Fibroblast of skin of left biceps (primary cell): ENCODE measurements at regions not wholly inside any gene's neighbourhood (a gene's known extent, or its start where the extent isn't known, plus 50 kb on each side); places are given as distances from the start of the nearest gene placed in this dataset.
"Not testable (repeated sequence)": the region's sequence is repeated elsewhere in the genome, so short reads cannot be mapped to it uniquely, and the experiment has no call there.

ENCODE experiments used
- DNase-seq, 2 experiments: peaks; one replicate each; pipeline ENCODE4 v3.0.0-alpha.2; 2013; ENCODE audit warnings: low read depth in 2 of 2

DNA sequence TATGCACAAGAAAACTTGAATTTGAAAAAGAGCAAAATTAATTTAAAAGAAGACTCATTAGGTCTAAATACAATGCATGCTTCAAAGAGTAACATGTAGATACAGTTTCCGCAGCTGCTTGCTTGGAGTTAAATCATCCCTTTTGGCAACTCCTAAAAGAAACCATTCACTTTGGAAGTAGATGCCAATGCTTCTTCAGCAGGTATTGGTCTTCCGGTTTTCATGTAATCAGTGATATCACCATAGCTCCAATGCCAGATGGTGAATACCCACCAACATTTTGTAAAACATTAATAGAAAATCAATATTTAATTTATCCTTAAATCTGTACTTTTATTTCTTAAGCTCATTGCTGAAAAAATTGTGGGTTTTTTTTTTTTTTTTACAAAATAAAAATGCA lies 381.1 kb upstream of the PHF14 start:
- DNase-seq = no peak

DNA sequence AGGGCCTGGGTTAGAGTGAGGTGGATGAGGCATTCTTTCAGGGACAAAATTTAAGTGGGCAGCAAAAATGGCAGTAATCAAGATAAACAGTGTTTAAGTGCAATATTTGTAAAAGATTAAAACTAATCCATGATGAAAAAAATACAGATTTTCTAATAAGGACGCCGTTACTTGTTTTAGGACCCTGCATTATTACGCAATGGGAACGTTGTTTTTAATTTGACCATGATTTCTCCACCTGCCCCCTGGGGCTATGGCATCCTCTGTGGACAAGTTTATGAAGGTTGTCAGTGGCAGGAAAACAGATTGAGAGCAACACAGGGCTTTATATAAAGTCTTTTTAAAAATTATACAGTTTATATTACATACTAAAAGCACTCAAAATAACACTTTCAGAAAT lies 380.6 kb upstream of the PHF14 start:
- DNase-seq = no peak

GRCh38 chr7:10596827-10597226 lies 376.8 kb upstream of the PHF14 start:
- no peak for DNase-seq

GRCh38 chr7:10604128-10604527 lies 369.5 kb upstream of the PHF14 start:
- DNase-seq = no peak

DNA sequence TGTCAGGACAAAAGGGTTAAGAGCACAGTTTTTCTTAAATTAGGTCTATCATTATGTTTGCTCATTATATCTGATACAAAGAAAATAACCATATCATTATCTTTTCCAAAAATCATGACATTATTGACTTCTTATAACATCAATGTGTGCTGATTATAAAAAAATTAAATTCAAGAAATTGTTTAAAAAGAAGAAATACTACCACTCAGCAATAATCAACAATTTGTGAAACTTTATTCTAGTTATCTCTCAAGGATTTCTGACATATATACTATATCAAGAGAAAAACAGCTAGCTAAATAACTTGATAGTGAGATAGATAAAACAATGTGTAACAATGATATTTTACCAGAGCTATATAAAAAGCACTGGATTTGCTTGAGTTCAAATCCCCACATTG lies 360.7 kb upstream of the PHF14 start:
- no peak for DNase-seq

DNA sequence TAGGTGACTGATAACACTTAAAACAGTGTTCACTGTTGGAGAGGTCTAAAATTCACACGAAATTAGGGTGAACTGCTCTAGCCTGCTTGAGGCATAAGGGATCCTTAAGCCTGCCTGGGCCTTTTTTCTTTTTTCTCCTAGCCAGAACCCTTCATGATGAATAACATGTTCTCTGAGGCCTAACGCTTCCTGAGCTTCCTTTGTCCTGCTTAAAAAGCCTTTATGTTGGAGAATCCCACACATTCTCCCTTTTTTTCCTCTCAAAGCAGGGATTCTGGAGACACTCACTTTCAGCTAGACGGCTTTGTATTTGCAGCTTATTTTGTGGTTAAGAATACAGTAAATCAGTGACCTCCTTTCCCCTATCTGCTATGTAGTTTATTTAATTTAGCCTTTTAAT lies 354.7 kb upstream of the PHF14 start:
- DNase-seq = no peak

DNA sequence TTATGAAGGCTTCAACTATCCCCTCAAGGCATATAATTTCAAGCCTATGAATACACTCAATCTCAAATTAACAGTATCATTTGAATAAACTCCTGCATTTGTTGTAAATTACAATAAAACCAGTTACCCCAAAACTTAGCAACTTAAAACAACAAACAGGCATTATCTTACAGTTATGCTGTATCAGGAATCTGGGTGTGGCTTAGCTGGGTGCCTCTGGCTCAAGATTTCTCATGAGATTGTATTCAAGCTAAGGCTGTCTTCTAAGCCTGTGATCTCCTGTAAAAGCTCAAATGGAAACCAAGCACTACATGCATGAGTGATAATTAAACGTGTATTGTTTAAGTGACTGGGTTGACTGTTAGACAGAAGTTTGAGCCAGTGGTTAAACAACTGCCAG lies 341.0 kb upstream of the PHF14 start:
- no peak for DNase-seq

DNA sequence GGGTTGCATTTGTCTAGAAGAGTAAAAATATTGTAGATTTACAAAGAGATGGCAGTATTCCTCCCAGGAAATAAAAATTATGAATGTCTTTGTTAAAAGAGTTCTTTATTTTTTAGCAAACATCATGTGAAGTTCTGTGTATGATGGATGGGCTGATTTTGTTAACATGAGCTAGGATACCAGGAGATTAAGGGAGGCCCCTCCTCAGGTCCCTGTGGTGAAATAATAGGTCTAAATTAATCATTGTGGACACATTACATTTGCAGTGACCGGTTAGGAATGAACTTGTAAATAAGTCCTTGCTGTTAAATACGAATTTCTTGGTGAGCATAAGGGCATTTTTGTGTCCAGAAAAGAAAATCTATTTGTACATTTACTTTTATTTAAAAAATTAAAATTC lies 339.4 kb upstream of the PHF14 start:
- no peak for DNase-seq

- DNase-seq = no peak
Observed at GRCh38 chr7:10637991-10638390, 335.7 kb upstream of the PHF14 start.

GRCh38 chr7:10643545-10643944 lies 330.1 kb upstream of the PHF14 start:
- DNase-seq = no peak

DNA sequence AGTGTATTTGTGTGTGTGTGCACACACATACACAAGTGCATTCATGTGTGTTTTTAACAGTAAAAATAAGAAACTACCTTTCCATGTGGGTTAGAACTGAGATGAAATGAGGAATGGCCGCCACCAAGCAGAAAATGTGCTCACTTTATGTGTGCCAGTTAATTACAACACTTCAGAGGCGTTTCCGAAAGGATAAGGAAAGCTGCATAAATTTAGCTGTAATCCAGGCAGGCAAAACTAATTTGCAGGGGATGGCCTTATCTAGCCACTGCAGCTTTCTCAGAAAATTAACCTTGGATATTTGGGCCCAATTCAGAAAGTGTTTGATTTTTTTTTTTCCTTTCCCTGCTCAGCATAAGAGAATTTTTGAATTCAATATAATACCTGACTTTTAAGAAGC lies 328.8 kb upstream of the PHF14 start:
- no peak for DNase-seq

DNA sequence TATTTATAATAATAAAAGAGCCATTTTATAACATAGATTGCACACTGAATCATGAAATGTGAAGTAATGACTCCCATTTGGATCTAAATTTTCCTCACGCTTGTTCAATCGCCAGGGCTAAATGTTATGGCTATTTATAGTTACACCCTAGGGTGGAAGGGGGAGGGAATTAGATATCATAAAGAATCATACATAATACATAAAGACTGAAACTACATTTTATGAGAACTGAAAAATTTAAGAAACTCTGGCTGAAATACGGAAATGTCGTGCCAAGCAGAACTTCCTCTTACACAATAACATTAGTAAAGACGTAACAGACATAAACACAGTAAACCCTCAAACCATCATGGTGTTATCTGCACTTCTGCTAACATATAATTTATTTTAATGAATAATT lies 327.5 kb upstream of the PHF14 start:
- no peak for DNase-seq

GRCh38 chr7:10648289-10648688 lies 325.4 kb upstream of the PHF14 start:
- no peak for DNase-seq

- DNase-seq = not testable (repeated sequence)
Observed at GRCh38 chr7:10649120-10649519, 324.6 kb upstream of the PHF14 start.

DNA sequence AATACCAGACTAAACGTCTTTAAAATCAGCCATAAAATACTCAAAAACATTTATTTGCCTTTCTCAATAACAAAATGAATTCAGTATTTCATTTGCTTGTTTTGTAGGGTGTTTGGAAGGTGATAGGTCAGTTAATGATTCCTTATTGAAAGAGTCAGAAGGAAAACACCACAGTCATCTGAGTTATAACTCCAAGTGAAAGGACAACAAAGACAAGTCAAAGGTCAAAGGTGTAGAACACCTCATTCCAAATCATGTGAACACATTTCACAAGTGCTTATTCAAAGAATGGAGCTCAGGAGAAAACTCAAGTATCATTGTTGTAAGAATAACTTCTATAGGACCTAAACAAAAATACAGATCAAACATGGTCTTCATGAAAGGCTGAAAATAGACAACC lies 318.6 kb upstream of the PHF14 start:
- no peak for DNase-seq

GRCh38 chr7:10657201-10657600 lies 316.5 kb upstream of the PHF14 start:
- DNase-seq = no peak

DNA sequence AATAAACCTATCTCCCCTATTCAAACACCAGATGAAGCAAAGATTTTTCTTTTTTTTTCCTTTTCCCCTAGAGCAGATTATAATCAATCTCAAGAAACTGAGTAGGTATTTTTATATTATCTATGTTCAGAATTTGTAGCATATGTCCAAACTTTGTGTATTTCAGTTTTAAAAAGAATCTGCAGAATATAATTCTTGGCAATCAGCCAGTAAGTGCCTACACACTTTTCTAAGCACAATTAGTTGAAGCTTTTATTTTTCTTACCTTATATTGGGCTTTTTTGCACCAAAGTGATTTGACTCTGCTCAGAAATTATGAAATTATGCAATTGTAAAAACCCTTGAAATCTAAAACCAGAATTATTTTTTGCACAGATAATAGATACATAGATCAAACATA lies 315.8 kb upstream of the PHF14 start:
- no peak for DNase-seq

DNA sequence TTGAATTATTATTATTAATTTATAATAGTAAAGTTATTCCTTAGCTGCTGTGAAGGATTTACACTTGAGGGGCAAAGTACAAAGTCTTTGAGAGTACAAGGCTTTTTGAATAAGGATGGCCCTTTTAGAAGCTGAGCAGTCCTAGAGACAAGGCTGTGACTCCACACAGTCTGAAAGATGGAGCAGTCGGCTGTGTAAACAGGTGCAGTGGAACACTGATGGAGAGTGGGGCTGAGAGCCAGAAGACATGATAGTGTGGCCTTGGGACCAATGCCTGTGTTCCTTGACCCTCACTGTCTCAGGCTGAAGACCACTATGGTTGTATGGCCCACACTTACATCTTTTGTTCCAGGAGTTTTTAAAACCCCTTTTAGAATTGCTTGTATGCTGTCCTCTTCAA lies 311.2 kb upstream of the PHF14 start:
- no peak for DNase-seq

DNA sequence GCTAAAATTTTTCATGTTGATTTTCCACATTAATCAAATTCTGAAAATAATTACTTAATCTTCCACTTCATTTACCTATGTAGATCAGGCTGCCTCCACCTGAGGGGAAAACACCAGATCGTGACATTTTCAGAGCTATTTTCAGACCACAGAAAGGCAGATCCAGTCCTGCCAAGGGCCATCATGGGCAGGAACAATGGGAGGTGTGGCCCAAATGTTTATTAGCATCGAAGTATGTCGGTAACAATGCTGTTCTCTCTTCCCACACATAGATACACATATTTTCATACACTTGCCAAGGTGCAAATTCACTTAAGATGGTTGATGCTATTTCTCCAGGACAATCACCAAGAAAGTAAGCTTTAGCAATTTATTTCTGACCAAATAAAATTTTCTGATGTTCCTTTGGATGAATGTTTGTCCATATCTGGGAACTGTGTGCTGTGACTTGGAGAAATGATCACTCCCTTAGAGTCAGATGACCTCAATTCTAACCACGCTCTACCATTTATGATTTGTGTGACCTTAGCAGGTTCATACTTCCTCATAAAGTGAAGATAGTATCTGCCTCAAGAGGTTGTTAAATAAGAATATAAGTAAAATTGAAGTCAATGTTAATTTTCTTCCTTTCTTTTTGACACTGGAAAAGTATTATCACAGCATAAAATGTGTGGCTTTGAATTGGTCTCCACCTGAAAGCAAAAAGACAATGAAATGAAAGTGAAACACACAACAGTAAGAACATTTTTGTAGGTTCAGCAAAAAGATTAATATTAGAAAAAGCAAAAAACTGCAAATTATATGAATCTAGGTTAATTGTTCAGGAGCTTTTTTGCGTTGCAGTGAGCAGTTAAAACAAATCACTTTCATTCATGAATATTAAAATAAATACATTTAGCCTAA lies 310.4 kb upstream of the PHF14 start:
- no peak for DNase-seq

DNA sequence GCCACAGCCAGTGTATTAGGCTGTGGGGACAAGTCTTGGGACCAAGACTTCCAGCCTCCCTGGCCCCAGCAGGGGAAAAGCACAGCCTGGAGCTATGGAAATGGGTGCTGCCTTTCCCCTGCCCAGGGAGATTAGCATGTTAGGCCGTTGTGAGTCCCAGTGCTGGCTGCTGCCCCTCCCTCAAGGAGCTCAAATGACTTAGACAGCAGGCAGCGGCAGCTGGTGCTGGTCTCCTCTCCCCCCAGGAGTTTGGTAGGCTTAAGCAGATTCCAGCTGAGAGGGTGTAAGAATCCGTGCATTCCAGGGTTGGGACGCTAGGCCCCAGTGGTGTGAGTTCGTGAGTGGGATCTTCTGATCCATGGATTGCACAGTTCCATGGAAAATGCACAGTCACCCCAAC lies 301.5 kb upstream of the PHF14 start:
- no peak for DNase-seq

DNA sequence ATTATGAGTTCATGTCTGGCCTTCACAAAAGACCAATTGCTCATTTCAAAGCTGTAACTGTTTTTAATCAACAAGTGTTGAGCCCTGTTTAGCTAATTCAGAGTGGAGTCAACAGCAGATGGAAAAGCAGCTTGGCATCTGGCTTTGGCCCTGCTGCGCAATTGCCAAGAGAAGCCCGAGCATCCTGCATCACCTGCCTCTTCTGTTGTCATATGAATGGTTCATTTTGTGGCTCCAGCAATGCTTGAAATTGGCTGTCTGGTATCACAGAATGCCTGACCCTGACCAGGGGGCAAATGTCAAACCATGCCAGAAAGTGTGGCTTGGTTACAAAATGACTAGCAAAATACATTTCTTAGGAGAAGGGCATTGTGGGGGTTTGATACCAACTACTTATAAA lies 296.5 kb upstream of the PHF14 start:
- no peak for DNase-seq

- DNase-seq = no peak
Observed at GRCh38 chr7:10677668-10678232, 295.9 kb upstream of the PHF14 start.

GRCh38 chr7:10684606-10685005 lies 289.1 kb upstream of the PHF14 start:
- no peak for DNase-seq

DNA sequence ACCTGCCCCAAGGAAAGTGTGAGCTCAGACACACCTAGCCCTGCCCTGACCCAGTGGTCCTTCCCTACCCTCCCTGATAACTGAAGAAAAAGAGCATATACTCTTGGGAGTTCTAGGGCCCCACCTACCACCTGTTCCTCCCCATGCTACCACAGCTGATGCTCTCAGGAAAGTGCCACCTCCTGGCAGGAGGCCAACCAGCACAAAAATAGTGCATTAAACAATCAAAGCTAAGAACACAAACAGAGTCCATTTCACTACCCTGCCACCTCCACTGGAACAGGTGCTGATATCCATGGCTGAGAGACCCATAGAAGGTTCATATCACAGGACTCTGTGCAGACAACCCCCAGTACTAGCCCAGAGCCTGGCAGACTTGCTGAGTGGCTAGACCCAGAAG lies 288.6 kb upstream of the PHF14 start:
- no peak for DNase-seq
